ENCODE measurements at regions not wholly inside any gene's neighbourhood (a gene's known extent, or its start where the extent isn't known, plus 50 kb on each side); places are given as distances from the start of the nearest gene placed in this dataset.
A peak's percentile ranks its signal among the peaks of the same experiment; 100 is the strongest.
"Not testable (repeated sequence)": the region's sequence is repeated elsewhere in the genome, so short reads cannot be mapped to it uniquely, and the experiment has no call there.

DNA sequence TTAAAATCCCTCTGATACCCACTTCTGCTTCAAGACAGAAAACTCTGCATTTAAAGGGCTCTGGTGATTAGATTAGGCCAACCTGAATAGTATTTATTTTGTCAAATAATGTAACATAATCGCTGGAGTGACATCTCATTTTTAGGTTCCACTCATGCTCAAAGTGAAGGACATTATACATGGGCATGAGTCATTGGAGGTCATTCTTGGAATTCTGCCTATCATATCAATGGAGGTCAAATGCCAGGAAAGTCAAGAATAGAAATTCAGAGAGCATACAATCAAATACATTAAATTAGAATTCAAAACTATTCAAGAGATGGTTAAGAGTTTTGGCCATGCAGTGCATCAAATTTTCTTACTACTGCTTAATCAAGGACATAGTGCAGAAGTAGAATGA, 50.8 kb upstream of the PRSS1 start:
- DNase-seq, result no peak

DNA sequence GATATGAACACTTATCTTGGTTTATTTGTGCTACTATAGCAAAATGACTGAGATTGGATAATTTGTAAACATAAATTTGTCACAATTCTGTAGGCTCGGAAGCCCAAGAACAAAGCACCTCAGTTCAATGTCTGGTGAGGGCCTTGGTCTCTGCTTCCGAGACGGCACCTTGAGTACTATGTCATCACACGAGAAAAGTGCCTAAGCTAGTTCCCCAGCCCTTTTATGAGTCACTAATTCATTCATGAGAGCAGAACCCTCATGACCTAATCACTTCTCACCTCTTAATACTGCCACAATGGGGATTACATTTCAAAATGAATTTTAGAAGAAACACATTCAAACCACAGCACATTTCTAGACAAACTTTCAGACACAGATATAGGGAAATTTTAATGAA, 52.0 kb upstream of the PRSS1 start:
- no peak for DNase-seq

DNA sequence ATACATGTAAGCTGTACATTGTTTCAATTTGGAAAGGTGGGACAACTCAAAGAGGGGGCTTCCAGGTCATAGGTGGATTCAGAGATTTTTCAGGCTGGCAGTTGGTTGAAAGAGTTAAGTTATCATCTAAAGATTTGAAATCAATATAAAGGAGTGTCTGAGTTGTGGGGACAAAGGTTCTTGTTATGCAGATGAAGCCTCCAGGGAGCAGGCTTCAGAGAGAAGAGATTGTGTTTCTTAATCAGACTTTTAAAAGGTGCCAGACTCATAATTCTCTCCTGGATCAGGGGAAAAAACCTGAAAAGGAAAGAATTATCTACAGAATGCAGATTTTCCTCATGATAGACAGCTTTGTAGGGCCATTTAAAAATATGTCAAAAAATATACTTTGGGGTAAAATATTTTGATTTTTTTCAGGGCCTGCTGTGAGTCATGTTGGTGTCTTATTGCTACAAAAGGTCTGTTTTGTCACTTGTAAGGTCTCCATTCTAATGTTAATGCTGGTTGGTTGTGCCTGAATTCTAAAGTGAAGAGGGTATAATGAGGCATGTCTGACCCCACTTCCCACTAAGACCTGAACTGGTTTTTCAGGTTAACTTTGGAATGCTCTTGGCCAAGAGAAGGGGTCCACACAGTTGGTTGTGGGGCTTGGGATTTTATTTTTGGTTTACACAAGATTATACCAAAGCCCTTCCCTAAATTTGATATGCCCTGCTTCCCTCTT, 52.7 kb upstream of the PRSS1 start:
- DNase-seq, result no peak

DNA sequence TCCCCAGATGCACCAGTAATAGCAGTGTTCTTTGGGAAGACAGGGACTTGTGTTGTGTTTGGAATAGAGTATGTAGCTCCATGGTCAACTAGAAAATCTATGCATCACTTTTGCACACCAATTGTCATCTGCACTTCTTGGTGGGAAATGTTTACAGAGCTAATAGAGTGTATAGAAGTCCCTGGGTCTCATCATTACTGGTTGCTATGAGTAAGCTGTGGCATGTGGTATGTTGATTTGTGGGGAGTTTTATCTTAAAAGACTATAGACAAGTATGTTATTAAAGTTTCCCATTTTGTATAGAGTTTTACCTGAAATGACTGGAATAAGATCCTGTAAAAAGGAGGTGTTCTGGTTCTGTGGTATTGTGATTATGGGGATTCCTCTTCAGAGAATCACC, 55.4 kb upstream of the PRSS1 start:
- no peak for DNase-seq

DNA sequence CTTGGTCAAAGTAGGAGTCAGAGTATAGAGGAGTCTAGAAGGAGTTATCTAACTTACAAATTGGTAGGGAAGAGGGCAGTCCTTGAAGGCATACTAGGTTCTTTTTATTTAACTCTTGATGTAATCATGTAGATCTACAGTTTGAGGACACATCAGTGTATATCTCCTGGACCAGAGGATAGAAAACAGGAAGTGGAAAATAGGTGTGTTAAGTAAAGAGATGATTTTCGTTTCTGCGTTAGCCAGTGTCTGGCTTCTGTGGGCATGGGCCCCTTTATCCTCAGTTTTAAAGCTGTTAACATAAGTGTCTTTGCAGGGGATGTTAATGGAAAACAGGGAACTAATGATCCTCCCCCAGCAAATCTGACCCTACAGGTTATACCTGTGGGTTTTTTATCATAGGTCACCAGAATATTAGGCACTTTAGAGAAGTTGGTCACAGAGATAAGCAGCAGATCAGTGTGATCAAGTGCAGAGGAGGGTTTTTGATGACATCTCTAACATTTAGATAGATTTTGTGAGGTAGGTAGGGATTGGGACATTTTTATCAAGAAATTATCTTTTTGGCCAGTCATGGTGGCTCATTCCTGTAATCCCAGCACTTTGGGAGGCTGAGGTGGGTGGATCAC, 58.6 kb upstream of the PRSS1 start:
- DNase-seq, result no peak

DNA sequence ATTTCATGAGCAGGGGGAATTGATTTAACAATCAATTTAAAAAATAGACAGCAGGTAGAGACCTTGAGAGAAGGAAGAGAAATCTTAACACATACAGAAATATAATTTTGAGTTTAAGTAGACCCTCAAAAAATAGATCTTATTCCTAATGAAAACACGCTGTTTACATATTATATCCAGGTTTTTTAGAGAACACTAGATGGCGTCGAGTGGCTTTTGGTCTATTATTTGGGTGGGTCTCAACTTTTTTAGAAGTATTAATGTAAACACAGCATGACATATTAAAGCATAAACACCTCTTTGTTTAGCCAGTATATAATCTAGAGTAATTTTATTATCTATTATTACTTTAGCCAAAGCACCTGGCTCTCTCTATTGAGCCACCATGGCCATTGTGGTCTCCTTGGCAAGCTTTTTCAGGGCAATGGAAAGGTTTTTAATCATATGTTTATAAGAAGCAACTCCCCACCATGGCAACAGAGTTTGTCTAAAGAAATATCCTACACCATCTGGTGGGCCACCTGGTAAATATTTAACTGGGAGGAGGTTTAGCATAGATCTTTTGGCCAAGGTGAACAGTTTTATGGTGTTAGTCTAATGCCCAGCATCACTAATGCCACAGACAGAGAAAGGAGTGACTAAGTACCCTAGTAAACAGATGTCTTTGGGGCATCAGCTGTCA, 59.7 kb upstream of the PRSS1 start:
- DNase-seq, result no peak

DNA sequence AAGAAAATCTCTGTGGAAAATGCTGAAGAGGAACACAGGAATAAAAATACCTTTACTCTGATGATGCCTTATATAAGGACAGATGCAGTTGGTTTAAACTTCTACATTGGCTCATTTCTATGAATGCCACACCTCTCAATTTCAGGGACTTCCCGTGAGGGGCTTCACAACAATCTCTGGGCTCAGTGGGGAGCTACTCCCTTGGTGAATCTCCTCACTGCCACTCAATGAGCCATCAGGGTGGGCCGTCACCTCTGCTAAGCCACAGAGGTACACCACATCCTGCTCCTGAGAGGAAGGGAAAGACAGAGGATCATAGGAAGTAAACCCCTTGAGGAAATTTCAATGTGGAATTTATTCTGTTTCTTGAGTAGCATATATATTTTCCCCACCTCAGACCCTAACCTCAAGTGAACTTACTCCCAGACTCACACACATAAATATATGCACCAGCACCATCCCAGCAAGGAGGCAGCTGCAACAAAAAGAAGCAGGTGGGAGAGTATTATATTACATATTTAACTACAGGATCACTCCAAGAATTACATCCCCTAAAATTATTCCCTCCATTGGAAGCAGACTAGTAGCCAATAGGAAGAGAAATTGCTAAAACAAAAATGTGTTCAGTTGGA, 63.3 kb upstream of the PRSS1 start:
- DNase-seq, result peak; percentile 3

DNA sequence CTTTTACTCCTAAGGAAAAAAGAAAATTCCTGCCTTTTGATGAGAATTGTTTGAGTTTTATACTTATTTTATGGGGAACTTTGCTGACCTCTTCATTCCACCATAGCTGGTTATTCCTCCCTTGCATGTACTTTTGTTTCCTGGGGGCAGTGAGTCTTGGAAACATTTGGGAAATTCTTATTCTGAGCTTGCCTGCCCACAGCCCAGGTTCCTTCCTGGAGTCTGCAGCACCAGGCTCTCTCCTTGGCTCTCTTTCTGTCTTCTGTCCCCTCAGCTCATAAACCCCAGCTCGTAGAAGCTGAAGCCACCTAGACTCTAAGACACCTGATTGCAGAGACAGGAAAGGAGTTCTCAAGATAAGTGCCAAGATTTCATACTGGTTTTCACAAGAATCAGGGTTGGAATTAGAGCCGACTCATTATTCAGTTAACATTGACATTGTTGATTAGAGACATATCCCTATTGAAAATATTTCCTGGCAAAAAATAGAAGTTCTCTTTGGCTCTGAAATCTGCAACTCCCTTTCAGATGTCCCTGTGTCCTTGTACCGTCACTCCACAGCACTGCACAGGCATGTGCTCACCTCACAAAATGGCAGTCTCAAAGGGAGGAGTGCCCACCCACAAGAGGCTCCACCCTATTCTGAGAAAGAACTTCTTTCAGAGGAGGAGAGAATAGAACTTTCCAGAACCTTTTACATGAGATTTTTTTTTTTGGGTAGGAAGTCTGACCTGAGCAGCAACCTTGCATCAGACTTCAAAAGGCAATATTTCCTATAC, 67.8 kb upstream of the PRSS1 start:
- no peak for DNase-seq

DNA sequence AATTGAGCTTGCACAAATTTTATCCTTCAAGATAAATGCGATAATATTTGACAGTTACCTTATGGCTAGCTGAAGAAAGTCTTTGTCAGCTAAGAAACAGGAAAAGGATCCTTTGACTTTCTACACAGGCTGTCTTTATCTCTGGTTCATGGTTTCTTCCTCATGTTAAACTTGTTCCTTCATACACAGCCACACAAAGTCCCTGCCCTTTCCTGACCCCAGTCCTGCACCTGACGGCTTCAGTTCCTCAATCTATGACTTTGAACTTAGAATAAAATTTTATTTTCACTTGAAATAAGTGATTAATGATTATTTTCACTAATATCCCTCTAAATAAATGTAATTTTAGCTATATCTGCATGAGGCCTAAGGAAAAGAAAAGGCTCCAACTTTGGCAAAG, 77.8 kb upstream of the PRSS1 start:
- DNase-seq, result no peak

DNA sequence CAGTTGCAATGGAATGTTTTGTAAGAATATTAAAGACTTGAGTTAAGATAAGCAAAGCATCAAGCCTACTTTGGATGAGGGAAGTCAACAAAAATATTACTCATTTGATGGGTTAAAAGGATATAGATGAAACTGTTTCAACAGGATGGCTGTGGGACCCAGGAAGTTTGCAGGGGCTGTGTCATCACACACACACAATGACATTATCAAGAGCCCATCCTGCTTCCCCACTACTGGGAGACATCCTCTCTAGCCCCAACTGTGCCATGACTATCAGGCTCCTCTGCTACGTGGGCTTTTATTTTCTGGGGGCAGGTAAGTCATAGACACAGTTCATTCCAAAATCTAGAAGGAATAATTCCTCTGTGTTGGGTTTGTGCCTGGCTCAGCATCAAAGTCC, 78.8 kb upstream of the PRSS1 start:
- DNase-seq, result no peak

DNA sequence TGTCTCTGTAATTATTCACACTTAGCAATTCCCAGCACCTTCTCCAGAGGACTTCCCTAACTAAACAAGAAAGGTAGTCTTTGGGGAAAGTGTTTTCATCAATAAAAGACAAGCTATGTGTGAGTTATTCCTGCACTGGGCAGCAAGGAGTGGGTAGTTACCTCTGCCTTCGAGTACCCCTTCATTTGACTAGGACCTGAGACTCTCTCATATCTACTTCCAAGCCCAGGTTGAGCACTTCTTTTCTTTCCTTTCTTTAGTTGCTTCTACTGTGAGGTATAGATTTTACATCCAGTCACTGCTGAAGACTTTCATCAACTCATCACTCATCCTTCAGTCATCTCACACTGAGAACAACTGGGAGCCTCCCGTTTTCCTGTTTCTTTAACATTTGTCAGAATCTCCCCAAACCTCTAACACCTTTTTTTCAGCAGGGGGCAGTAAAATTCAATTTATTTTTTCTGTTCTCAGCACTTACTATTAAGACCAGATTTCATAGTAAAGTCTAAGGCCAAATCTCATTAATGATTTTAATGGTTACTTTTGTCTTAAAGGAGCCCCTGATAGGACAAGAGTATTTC, 80.1 kb upstream of the PRSS1 start:
- no peak for DNase-seq

DNA sequence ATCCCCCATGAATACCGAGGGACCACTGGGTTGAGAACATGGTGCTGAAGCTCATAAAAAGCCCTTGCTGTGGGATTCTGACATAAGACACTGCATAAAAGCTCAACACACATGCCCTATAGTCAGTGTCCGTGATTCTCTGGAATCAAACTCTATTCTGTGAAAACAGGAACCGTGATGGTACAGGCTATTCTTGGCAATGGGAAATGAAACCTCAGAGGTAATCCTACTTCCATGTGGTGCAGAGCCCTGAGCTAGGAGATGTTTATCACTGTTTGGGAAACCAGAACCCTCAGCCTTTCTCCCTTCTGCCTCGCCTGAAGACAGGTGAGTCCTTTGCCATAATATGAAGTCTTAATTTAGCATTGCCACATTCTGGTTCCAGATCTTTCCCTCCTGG, 80.8 kb upstream of the PRSS1 start:
- DNase-seq, result no peak

DNA sequence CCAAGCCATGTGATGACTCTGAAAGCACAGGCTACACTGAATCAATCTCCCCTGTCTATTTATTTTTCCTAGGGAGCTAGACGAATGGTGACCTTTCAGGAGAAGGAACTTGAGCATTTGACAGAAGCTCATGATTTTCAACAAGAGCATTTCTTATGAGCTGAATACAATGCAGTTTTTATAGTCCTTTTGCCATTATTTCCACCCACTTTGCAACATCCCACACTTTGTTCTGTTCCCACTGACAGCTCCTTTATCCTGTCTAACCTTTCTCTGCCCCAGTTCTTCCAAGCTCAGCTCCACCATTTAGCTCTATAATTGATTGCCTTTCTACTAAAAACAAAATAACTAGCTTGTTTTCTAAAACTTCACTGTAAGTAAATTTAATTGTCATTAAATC, 91.9 kb upstream of the PRSS1 start:
- no peak for DNase-seq

DNA sequence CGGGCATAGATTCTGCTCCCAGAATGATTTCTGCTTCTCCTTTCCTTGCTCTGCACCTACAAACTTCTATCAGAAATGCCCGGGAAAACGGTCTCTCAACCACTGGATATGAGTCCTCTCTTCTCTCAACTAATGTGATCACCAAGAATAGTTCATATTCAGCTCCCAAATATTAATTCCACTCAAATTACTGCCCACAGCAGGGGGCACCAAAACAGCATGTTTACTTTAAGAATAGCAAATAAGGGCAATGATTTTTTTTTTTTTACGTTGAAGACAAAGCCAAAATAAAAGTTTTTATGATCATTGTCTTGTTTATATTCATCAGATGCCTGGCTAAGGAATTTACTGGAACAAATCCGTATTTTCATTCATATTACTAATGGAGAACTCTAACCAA, 94.9 kb upstream of the PRSS1 start:
- DNase-seq, result no peak

DNA sequence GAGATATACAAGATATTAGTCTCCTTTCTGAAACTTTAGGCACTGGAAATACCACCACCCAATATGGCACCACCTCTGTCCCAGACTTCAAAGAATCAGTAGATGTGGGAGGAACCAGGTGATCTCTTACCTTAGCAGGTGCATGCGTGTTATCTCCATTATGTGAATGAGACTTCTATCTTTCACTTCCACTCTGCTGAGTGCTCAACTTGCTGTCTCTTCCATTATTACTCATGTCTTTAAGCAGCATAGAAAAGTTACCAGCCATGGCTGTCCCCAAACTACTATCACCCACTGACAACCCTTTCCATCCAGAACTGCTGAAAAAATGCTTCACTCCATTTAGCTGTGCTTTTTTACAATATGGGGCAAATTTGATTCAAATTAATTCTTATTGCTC, 101.5 kb upstream of the PRSS1 start:
- no peak for DNase-seq

DNA sequence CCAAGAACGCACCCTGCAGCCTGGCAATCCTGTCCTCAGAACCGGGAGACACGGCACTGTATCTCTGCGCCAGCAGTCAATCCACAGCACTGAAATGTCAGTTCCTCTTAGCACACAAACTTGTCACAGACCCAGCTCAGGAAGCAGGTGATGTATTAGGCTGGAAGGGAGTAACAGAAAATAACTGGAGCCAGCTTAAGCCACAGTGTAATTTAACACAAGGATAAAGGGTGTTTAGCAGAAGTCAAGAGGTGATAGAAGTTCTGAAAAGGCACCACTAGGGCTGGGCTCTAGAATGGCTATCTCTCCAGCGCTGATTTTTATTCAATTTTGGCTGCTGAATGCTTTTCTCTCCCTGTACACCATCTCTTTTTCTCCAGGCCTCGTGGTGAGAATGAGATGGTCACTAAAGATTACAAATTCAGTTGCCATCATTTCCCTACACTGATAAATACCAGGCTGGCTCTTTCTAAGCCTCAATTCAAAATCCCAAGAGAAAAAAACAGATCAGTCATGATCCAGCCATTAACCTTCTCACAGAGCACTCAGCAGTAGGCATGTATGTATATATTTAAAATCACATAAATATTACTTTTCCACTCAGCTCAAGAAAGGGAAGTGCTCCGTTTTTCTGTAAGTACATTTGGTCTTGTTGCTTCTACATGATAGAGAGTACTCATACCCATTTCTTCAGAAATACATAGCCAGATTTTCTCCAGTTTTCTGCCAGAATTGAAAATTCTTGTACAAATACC, 102.7 kb upstream of the PRSS1 start:
- no peak for DNase-seq

DNA sequence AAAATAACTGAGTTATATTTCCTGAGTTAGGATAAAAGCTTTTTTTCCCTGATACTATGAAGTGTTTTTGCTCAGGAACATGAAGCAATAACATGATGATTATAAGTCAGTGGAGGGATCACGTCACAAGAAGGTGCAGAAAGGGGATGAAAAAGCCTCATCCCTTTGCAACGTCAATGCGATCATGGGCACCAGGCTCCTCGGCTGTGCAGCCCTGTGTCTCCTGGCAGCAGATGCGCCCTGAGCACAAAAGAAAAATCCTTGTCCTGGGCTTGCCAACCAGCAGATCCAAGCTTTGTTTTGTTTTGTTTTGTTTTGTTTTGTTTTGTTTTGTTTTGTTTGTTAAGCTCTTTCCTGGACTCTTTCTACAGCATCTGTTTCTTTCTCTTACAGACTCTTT, 103.5 kb upstream of the PRSS1 start:
- DNase-seq, result no peak

DNA sequence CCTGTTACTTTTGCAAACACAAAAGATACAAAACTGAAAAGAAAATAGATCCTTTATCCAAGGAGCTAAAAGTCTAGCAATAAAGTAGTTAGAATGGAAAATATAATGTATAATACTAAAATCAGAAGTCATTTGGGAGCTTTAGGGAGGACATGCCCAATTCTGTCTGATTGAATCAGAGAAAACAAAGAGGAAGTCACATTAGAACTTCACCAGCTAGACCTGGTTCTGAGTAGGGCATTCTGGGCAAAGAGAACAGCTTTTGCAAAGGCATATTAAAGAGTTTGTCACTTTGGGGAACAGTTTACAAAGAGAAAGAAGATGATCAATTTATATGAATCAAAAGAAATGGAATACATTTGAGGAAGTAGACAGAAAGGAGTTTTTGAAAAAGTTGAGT, 107.0 kb upstream of the PRSS1 start:
- no peak for DNase-seq

DNA sequence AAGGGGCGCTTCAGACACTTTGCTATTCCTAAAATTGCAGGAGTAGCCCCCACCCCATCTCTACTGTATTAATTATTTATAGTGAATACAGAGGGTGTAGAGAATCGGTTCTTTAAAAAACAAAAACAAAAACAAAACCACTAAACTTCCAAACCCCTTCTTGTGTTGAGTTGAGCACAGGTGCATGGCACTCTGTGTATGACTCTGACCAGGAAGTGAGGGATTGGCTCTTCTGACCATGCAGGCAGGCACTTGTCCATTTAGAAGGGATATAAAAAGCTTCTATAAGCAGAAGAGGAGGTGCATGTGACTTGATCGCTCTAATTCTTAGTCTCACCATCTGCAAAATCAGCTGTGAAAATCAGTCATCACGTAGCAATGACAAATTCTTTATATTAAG, 108.0 kb upstream of the PRSS1 start:
- DNase-seq, result not testable (repeated sequence)

DNA sequence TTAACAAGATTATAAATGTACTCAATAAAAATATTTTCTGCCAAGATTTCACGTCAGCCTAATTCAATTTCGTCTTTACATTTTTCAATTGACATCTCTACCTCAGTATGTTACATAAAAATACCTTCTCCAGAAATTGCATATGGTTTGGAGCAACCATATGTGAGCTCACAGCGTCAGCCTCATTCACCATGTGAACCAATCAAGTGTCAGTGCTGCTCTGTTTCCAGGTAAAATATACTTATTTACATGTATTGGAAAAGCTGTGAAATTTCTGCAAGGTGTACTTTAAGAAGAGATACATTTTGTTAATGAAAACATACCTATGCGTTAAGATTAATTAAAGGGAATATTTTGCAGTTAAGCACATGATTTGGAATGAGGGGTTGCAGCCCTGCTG, 110.7 kb upstream of the PRSS1 start:
- DNase-seq, result no peak

DNA sequence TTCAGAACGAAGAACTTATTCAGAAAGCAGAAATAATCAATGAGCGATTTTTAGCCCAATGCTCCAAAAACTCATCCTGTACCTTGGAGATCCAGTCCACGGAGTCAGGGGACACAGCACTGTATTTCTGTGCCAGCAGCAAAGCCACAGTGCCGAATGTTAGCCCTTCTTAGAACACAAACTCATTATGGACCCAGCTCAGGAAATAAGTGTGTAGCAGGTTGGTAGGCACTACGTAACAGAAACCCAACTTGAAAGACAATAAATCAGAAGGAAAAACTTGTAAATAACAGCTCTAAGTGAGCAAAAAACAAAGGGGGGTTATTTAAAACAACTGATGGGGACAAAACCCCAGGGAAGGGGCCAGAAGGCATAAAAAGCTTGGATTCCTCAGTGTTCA, 112.0 kb upstream of the PRSS1 start:
- DNase-seq, result no peak

DNA sequence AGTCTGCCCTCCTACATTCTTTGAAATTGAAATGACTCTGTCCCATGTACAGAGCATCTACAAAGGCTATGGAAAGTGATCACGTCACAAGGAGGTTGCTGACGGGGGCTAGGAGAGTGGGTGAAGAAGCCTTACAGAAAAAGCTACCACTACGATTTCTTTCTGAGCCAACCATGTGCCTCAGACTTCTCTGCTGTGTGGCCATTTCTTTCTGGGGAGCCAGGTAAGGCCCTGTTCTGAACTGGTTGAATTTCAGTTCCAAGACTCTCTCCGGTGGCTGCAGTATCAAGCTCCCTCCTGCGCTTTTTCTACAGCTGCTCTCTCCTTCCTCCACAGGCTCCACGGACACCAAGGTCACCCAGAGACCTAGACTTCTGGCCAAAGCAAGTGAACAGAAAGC, 112.5 kb upstream of the PRSS1 start:
- peak; percentile 40 for DNase-seq
